ENCODE measurements at regions not wholly inside any gene's neighbourhood (a gene's known extent, or its start where the extent isn't known, plus 50 kb on each side); places are given as distances from the start of the nearest gene placed in this dataset.
"Not testable (repeated sequence)": the region's sequence is repeated elsewhere in the genome, so short reads cannot be mapped to it uniquely, and the experiment has no call there.

DNA sequence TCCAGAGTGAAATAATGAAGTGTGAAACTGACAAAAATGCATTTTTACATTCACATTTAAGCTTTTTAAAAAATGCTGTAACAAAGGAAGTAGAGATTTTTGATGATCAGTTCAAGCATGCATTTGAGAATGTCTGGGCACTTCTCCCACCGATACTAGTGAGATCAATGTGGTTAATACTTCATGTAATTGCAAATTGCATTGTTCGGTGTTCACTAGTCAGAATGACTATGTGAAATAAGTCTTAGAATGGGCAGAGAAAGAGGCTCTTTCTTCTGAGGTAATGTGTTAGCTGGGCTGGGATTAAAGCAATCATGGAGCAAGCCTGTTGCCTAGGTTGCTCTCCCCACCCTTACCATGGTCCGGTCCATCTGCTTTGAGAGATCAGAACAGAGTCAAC lies 587.0 kb upstream of the GRM7 start:
- DNase-seq (ENCODE audit: low spot score), result no peak

DNA sequence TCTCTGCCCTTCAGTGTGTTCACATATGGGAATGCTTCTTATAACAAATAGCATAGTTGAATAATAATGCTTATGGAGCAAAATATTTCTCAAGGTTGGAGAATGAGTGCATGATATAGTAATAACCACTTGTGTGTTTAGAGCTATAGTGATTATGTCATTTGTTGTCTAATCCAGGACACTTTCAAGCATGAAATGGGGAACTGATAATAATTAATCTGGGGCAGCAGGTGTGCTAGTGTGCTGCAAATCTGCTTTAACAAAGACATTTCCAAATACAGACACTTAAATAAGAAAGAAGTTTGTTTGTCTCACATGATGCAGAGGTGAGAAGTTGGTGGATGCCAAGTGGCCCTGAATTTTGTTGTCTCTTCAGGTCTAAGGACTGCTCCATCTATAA lies 579.3 kb upstream of the GRM7 start:
- DNase-seq (ENCODE audit: low spot score), result no peak

DNA sequence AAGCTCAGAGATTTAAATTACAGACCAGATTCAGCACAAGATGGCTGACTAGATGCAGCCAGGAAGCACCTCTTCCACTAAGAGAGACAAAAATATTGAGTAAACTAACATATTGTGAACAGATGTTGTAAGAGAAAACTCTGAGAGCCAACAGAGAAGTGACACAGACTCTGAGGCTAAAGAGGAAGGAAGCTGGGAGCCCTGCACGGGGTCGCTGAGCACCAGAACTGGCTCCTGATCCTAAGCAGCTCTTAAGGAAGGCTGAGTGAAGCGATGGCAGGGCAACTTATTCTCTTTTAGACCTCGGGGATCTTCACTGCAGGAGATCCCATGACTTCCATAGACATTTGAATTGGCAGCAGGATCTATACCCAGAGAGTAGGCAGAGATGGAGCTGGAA lies 578.0 kb upstream of the GRM7 start:
- no peak for DNase-seq (ENCODE audit: low spot score)

DNA sequence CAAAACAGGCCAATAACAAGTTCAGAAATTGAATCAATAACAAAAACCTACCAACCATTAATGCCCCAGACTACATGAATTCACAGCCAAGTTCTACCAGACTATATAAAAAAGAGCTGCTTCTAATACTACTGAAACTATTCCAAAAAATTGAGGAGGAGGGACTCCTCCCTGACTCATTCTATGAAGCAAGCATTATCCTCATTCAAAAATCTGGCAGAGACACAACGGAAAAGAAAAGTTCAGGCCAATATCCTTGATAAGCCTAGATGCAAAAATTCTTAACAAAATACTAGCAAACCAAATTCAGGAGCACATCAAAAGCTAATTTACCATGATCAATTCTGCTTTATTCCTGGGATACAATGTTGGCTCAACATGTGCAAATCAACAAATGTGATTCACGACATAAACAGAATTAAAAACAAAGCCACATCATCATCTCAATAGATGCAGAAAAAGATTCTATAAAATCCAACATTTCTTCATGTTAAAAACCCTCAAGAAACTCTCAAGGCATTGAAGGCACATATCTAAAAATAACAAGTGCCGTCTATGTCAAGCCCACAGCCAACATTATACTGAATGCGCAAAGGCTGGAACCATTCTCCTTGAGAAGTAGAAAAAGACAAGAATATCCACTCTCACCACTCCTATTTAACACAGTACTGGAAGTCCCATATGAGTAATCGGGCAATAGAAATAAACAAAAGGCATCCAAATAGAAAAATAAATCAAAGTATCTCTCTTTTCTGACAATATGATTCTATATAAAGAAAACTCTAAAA lies 573.6 kb upstream of the GRM7 start:
- DNase-seq (ENCODE audit: low spot score), result no peak

DNA sequence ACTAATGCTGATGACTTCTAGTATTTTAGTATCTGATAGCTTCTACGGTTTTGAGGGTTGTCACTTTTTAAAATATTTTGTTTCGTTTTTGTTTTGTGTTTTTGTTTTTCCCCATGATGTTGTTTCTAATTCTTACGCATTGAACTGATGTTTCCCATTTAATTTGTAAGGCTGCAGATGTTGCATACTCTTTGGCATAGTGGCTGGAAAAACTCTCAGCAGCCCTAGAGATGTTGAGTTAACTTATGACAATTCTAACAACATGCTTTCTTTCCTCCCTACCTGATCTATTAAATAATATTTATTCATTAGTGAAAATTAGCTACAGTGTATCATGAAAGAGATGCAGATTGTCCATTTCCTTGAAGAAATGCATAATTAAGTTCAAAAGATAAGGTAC lies 559.3 kb upstream of the GRM7 start:
- no peak for DNase-seq (ENCODE audit: low spot score)

DNA sequence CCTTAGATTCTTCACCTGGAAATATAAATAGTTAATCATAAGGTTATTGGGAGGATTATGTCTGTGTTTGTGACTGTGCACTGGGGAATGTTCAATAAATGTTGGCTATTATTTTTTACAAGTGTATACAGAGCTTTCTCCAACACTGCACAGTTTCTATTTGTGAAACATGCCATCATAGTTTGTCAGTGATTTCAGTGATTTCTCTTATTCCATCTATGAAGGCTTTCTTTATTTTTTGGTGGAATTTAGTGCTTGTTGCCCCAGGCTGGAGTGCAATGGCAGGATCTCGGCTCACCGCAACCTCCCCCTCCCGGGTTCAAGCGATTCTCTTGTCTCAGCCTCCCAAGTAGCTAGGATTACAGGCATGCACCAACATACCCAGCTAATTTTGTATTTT lies 545.0 kb upstream of the GRM7 start:
- DNase-seq (ENCODE audit: low spot score), result no peak

DNA sequence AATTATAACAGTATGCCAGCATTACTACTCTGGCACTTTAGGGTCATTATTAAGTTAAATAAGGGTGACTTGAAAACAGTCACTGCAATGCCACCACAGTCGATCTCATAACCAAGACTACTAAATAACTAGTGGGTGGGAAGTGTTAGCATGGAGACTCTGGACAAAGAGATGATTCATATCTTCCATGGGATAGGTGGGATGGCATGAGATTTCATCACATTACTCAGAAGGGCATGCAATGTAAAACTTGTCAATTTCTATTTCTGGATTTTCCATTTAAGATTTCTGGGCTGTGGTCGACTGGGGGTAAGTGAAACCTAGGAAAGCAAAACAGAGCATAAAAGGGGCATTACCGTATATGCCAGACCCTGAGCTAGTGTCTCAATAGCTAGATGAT lies 538.9 kb upstream of the GRM7 start:
- no peak for DNase-seq (ENCODE audit: low spot score)

DNA sequence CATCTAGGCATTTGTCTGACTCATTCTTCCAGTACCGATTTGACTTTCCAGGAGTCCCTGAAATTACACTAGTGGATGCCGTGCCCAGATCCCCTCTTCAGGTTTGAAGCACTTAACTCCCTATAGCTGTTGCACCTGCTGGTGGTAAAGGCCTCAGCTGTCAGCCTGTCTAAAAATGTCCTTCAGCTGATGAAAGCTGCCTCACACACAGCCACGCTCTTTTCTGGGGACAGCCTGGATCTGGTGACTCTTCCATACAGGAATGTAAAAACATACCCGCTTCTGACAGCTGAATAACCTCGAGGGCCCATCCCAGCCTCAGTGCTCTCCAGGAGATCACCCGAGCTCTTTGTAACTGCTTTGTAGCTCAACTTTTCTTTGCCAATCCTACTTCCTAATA lies 534.1 kb upstream of the GRM7 start:
- DNase-seq (ENCODE audit: low spot score), result no peak

DNA sequence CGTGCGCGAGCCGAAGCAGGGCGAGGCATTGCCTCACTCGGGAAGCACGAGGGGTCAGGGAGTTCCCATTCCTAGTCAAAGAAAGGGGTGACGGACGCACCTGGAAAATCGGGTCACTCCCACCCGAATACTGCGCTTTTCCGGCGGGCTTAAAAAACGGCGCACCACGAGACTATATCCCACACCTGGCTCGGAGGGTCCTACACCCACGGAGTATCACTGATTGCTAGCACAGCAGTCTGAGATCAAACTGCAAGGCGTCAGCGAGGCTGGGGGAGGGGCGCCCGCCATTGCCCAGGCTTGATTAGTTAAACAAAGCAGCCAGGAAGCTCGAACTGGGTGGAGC lies 520.0 kb upstream of the GRM7 start:
- not testable (repeated sequence) for DNase-seq (ENCODE audit: low spot score)

DNA sequence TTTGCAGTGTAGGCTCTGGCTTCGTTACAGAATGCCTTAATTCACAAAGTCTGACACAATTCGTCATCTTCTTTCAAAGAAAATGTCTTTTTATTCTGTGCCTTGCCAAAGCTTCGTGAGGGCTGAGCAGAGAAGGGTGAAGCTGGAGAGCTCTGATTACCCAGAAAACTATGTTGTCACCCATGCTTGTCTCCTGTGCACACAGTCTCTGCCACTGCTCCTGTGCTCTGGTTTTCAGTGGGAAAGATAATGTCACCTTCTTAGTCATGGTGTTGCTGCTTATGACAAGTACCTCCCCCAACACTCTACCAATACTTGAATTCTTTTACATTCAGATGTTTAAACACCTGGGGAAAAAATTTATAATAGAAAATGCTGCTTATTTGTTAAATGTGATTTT lies 509.2 kb upstream of the GRM7 start:
- DNase-seq (ENCODE audit: low spot score), result no peak

GRCh38 chr3:6354653-6355052 lies 506.3 kb upstream of the GRM7 start:
- DNase-seq (ENCODE audit: low spot score), result no peak

DNA sequence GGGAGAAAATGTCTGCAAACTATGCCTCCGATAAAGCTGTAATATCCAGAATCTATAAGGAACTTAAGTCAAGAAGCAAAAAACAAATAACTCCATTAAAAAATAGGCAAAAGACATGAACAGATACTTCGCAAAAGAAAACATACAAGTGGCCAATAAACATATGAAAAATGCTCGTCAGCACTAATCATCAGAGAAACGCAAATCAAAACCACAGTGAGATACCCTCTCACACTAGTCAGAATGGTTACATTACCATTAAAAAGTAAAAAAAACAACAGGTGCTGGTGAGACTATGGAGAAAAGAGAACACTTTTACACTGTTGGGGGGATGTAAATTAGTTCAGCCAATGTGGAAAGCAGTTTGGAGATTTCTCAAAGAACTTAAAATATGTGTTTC lies 498.5 kb upstream of the GRM7 start:
- no peak for DNase-seq (ENCODE audit: low spot score)

GRCh38 chr3:6367171-6367570 lies 493.7 kb upstream of the GRM7 start:
- DNase-seq (ENCODE audit: low spot score), result no peak

DNA sequence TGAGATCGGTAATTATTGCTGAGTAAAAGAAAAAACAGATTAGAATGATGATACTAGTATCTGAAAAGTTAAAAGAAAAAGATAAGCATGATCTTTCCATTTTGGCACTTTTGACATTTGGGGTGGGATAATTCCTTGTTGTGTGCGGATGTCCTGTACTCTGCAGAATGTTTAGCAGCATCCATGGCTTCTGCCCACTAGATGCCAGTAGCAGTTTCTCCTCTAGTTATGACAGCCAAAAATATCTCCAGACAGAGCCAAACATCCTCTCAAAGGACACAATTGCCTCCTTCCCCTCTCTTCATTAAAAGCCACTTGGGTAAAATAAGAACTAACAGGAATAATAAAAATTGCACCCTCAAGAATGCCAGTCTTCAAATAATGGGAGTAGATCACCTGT lies 468.8 kb upstream of the GRM7 start:
- no peak for DNase-seq (ENCODE audit: low spot score)

- DNase-seq (ENCODE audit: low spot score), result no peak
Observed at GRCh38 chr3:6394944-6395343, 466.0 kb upstream of the GRM7 start.

- DNase-seq (ENCODE audit: low spot score), result no peak
Observed at GRCh38 chr3:6396631-6397030, 464.3 kb upstream of the GRM7 start.

- DNase-seq (ENCODE audit: low spot score), result not testable (repeated sequence)
Observed at GRCh38 chr3:6402666-6403065, 458.2 kb upstream of the GRM7 start.

- not testable (repeated sequence) for DNase-seq (ENCODE audit: low spot score)
Observed at GRCh38 chr3:6406923-6407322, 454.0 kb upstream of the GRM7 start.

DNA sequence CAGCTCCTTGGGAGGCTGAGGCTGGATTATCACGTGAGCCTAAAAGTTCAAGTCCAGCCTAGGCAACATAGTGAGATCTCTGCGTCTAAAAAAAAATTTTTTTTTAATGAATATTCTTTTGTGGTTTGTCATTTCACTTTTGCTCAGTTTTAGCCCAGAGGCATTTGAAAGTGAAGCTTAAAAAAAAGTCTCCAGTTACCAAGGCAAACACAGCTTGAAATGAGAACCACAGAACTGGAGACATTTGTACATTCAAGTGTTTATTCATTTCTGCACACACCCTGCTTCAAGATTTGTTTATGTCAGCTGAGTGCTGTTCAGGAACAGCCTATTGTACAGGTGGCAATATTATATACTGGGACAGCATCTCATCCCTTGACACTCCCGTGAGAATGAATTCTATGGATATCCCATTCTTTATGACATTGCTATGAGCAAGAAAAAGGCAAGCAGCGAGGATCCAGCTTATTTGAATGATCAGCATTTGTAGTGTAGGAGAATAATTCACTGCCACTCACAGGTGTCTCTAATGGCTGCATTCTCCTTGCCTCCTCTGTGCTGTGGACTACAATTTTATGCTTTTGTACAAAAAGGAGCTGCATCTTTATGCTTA lies 444.8 kb upstream of the GRM7 start:
- no peak for DNase-seq (ENCODE audit: low spot score)

- DNase-seq (ENCODE audit: low spot score), result no peak
Observed at GRCh38 chr3:6417174-6417573, 443.7 kb upstream of the GRM7 start.

DNA sequence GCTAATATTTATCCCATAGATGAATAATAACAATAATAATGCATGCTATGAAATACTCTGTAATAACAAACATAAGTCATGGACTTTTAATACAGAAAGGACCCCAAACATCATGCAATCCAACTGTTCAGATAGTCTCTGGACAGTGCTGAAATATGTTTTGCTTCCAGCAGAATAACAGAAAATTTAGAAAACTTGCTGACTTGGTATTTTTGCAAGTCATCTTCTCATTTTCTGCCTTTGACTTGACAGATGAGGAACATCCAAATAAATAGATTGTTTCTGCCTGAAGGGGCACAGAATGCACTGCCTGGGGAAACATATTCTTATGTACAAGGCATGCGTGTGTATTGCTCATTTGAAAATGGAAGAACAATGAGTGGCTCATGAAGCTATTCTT lies 442.4 kb upstream of the GRM7 start:
- no peak for DNase-seq (ENCODE audit: low spot score)

- no peak for DNase-seq (ENCODE audit: low spot score)
Observed at GRCh38 chr3:6421666-6422445, 439.1 kb upstream of the GRM7 start.

DNA sequence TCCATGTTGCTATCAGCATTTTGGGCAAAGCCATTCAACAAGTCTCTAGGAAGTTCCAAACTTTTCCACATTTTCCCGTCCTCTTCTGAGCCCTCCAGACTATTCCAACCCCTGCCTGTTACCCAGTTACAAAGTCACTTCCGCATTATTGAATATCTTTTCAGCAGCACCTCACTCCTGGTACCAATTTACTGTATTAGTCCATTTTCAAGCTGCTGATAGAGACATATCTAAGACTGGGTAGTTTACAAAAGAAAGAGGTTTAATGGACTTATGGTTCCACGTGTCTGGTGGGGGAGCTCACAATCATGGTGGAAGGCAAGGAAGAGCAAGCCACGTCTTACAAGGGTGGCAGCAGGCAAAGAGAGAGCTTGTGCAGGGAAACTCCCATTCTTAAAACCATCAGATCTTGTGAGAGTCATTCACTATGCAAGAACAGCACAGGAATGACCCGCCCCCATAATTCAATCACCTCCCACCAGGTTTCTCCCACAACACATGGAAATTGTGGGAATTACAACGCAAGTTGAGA lies 435.6 kb upstream of the GRM7 start:
- no peak for DNase-seq (ENCODE audit: low spot score)
